Coronary artery (tissue), 2 donors: ENCODE measurements at regions not wholly inside any gene's neighbourhood (a gene's known extent, or its start where the extent isn't known, plus 50 kb on each side); places are given as distances from the start of the nearest gene placed in this dataset.

ENCODE experiments used
- DNase-seq: peaks from one replicate; pipeline ENCODE4 v3.0.0-alpha.2; 2017; ENCODE audit warnings: low spot score
- H3K27ac ChIP-seq, 2 donors: fragments of 200-600 bp; sonication (generic); one replicate each; pipeline ENCODE4 v1.5.1; 2016 to 2019
- H3K4me3 ChIP-seq: fragments of 200-600 bp; sonication (generic); 2 replicates; pipeline ENCODE4 v1.5.1; 2016; ENCODE audit warnings: mild to moderate bottlenecking, moderate library complexity
- CTCF ChIP-seq: fragments of 200-600 bp; sonication (generic); IDR thresholded peaks from one replicate; pipeline ENCODE4 v1.5.1; 2019; ENCODE audit warnings: antibody characterized with exemption

GRCh38 chr3:193942516-193943055 lies 193.4 kb upstream of the HES1 start:
- Histone ChIP-seq H3K4me3 (no peak overlapping the region), H3K27ac (no peak overlapping the region)
- DNase-seq: no peak
- no peak for TF ChIP-seq CTCF

- no peak for TF ChIP-seq CTCF
- no peak for DNase-seq
- Histone ChIP-seq H3K4me3 (no peak overlapping the region), H3K27ac (no peak overlapping the region)
Measured at GRCh38 chr3:193943200-193943599, 192.7 kb upstream of the HES1 start.

GRCh38 chr3:193943851-193944517 lies 192.0 kb upstream of the HES1 start:
- H3K4me3 ChIP-seq: no peak overlapping the region
- no peak for TF ChIP-seq CTCF
- no peak overlapping the region for H3K27ac ChIP-seq
- no peak for DNase-seq

- H3K27ac ChIP-seq: no peak overlapping the region
- H3K4me3 ChIP-seq: no peak overlapping the region
- no peak for DNase-seq
- TF ChIP-seq CTCF: no peak
Measured at GRCh38 chr3:193944518-193944884, 191.4 kb upstream of the HES1 start.

- TF ChIP-seq CTCF: no peak
- no peak for DNase-seq
- no peak overlapping the region for H3K27ac ChIP-seq
- H3K4me3 ChIP-seq: no peak overlapping the region
Measured at GRCh38 chr3:193945143-193945542, 190.8 kb upstream of the HES1 start.

- TF ChIP-seq CTCF: no peak
- no peak for DNase-seq
- Histone ChIP-seq H3K4me3 (no peak overlapping the region), H3K27ac (no peak overlapping the region)
Measured at GRCh38 chr3:193946945-193947344, 189.0 kb upstream of the HES1 start.

- Histone ChIP-seq H3K27ac (no peak overlapping the region), H3K4me3 (no peak overlapping the region)
- DNase-seq: no peak
- TF ChIP-seq CTCF: no peak
Measured at GRCh38 chr3:193947596-193947995, 188.4 kb upstream of the HES1 start.
